ENCODE measurements at regions not wholly inside any gene's neighbourhood (a gene's known extent, or its start where the extent isn't known, plus 50 kb on each side); places are given as distances from the start of the nearest gene placed in this dataset.

DNA sequence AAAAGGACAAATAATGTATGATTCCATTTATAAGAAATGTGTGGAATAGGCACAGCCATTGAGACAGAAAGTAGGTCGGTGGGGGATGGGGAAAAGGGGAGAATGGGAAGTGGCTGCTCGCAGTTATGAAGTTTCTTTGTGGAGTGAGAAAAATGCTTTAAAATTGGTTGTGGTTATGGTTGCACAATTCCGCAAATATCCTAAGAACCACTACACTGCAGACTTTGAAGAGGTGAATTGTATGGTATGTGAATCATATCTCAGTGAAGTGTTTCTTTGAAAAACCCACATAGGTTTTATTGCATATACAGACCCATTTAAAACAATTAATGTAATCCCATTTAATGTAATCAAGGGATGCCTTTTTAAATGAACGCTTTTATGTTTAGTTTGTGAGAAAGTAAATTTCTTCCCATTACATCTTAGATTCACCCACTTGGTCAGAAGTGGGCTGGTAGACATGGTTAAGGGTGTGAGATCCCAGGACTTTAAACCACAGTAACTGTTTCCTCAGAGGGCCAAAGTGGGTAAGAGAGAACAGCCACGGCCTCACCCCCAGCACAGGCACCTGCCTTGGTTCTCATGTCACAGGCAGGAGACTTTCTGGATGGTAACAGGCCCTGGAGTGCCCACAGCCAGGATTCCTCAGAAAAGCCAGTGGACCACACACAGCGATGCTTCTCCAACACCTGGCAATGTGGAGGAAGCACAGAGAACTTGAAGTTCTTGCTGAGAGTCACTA is 119.3 kb upstream of the GJB6 start:
- no peak for DNase-seq (ENCODE audit: low read depth in 4 of 4, low spot score in 3 of 4)

- DNase-seq (ENCODE audit: low read depth in 4 of 4, low spot score in 3 of 4): no peak
Observed at GRCh38 chr13:20350819-20351218, 118.7 kb upstream of the GJB6 start.

- DNase-seq (ENCODE audit: low read depth in 4 of 4, low spot score in 3 of 4): no peak
Observed at GRCh38 chr13:20350382-20350763, 118.3 kb upstream of the GJB6 start.

- DNase-seq (ENCODE audit: low read depth in 4 of 4, low spot score in 3 of 4): no peak
Observed at GRCh38 chr13:20349564-20350381, 117.7 kb upstream of the GJB6 start.

- no peak for DNase-seq (ENCODE audit: low read depth in 4 of 4, low spot score in 3 of 4)
Observed at GRCh38 chr13:20348645-20349408, 116.7 kb upstream of the GJB6 start.

DNA sequence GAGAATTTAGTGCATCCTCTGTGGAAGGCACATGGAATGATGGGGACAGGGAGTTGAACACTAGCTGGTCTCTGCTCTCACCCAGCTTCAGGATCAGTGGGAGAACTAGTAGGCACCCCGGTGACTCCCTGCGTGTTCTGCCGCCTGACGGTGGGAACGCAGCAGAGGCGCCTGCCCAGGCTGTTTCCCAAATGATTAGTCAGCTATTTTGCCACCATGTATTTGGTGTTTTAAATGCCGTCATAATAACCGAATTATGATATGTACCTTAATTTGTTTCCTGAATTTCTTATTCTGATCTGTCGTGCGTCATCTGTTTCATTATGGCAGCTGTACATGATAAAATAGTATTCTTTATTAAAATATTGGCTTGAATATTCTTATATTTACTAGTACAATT is 115.9 kb upstream of the GJB6 start:
- DNase-seq (ENCODE audit: low read depth in 4 of 4, low spot score in 3 of 4): no peak

GRCh38 chr13:20344836-20345490 is 112.8 kb upstream of the GJB6 start:
- no peak for DNase-seq (ENCODE audit: low read depth in 4 of 4, low spot score in 3 of 4)

- no peak for DNase-seq (ENCODE audit: low read depth in 4 of 4, low spot score in 3 of 4)
Observed at GRCh38 chr13:20342311-20342710, 110.2 kb upstream of the GJB6 start.

- DNase-seq (ENCODE audit: low read depth in 4 of 4, low spot score in 3 of 4): no peak
Observed at GRCh38 chr13:20340759-20341171, 108.6 kb upstream of the GJB6 start.

GRCh38 chr13:20340136-20340758 is 108.1 kb upstream of the GJB6 start:
- no peak for DNase-seq (ENCODE audit: low read depth in 4 of 4, low spot score in 3 of 4)

DNA sequence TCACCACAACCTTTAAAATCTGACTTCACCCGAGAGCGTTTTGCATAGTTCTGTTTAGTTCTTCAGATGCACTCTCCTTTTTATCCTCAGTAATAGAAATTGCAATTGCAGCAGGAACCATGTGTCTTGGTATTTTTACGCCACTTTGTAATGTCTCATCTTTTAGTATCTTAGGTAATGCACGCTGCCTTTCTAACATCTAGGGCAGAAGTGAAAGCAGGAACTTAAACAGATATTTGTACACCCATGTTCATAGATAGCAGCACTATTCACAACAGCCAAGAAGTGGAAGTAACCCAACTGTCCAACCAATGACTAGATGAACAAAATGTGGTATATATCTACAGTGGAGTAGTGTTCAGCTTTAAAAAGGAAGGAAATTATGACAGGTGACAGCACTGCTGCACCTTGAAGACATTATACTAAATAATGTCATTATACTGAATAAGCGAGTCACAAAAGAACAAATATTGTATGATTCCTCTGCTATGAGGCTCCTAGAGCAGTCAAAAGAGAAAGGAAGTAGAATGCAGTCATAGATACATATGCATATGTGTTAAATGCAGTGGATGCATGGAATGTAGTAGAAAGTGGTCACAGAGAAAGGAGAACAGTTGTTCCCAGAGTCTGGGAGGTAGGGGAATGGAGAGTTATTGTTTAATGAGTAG is 105.9 kb upstream of the GJB6 start:
- no peak for DNase-seq (ENCODE audit: low read depth in 4 of 4, low spot score in 3 of 4)

DNA sequence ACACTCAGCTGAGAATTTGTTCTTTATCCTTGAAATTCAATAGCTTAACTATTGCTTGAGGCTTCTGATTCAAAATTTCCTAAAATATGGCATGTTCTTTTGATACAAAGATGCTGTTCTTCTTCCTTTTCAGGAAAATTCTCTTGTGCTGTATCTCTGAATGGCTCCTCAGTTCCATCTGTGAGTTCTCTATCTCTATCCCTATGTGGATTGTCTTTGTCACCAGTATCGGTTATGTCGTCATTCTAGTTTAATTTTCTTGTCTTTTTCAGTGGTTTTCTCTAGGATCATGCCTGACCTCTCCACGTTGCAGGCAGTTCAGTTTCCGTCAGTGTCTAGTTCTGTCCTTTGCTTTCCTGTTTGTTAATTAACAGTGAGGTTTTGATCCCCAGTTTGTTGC is 104.6 kb upstream of the GJB6 start:
- DNase-seq (ENCODE audit: low read depth in 4 of 4, low spot score in 3 of 4): no peak

DNA sequence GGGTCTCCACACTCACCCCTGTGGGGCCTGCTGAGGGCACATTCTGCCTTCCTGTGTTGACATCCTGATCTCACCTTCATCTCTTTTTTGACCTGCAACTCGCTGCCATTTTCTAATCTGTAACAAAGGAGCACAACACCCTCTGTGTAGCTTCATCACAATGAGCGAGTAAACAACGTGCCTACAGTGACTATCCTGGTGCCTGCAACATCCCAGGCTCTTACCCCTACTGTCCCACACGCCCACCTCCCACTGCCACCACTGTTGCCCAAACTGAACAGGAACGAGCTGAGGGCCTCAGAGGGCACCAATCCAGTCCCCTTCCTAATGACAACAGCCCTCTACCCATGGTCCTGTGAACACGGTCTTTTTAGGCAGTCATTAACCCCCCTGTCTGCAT is 102.2 kb upstream of the GJB6 start:
- no peak for DNase-seq (ENCODE audit: low read depth in 4 of 4, low spot score in 3 of 4)

DNA sequence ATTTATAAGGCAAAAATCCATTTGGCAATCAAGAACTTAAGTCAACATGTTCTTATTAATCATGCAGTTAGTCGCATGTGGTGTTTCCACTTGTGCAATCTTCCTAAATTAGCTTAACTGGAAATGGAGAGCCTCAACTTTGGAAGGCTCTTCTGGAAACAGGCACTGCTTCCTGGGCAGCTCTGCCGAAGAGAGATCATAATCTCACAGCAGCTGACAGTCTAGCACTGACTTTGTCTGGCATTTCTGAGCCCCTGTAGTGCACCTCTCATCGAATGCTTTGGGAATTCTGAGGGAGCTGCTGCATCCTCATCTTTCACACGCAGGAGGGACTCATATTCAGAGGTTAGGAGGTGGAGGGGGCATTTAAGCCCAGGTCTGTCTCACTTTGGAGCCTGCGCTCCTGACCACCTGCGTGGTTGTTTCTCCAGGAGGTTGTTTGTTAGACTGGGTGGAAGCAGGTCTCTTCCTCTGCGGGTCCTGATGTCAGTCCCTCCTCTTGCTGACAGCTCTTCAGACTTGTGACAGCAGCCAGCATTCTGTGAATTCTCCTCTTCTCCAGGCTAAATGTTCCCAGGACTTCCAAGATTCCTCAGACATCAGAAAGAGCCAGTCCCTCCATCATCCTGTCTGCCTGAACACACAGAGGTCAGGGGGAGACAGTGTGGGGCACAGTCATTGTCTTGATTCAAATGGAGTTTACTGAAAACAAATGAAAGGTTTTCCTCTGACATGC is 100.4 kb upstream of the GJB6 start:
- no peak for DNase-seq (ENCODE audit: low read depth in 4 of 4, low spot score in 3 of 4)

GRCh38 chr13:20331949-20332348 is 99.8 kb upstream of the GJB6 start:
- DNase-seq (ENCODE audit: low read depth in 4 of 4, low spot score in 3 of 4): no peak

- no peak for DNase-seq (ENCODE audit: low read depth in 4 of 4, low spot score in 3 of 4)
Observed at GRCh38 chr13:20331419-20331818, 99.3 kb upstream of the GJB6 start.

- DNase-seq (ENCODE audit: low read depth in 4 of 4, low spot score in 3 of 4): no peak
Observed at GRCh38 chr13:20326809-20327208, 94.7 kb upstream of the GJB6 start.

- DNase-seq (ENCODE audit: low read depth in 4 of 4, low spot score in 3 of 4): no peak
Observed at GRCh38 chr13:20326276-20326675, 94.2 kb upstream of the GJB6 start.

- DNase-seq (ENCODE audit: low read depth in 4 of 4, low spot score in 3 of 4): no peak
Observed at GRCh38 chr13:20320885-20321284, 88.8 kb upstream of the GJB6 start.

All from right renal pelvis (tissue), 4 donors.